ENCODE measurements at regions not wholly inside any gene's neighbourhood (a gene's known extent, or its start where the extent isn't known, plus 50 kb on each side); places are given as distances from the start of the nearest gene placed in this dataset.

DNA sequence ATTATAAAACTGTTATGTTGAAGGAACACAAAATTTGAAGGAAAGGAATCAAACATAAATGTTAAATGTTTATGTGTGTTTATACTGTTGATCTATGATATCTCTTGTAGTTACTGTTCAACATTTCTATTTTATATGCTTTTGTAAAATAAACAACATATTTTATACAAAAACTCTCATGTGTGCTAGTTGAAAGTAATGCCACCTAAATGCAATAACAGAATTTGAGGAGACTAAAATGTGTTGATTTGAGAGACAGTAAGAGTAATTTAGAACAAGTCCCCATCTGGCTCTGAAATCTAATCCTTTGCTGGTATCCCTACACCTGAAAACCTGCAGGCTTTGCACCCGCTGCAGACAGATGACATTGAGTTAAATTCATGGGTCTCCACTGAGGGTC lies 95.7 kb upstream of the TOP3B start:
- no peak for ATAC-seq (ENCODE audit: low read depth)
- no peak for DNase-seq
- no peak overlapping the region for H3K27ac Mint-ChIP-seq

DNA sequence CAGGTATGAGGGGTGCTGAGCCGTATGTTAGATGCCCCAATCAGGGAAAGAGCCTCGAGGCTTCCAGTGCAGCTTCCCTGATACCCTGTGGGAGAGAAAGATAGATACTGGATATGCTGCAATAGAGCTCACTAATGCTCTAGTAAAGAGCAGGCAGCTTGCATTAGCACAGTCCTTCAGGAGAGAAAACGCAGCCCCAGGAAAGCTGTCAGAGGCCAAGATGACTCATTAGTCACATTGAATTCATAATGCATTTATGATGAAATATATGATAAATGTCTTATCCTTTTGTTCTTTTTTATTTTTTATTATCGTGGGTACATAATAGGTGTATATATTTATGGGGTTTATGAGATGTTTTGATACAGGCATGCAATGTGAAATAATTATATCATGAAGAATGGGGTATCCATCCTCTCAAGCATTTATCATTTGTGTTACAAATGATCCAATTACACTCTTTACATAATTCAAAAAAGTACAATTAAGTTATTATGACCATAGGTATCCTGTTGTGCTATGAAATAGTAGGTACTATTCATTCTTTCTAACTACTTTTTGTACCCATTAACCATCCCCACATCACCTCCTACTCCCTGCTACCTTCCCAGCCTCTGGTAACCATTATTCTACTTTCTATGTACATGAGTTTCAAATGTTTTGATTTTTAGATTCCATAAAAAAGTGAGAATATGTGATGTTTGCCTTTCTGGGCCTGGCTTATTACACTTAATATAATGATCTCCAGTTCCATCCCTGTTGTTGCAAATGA lies 94.5 kb upstream of the TOP3B start:
- intact Hi-C loops (cut with micrococcal nuclease): no loop called here
- Mint-ChIP-seq H3K4me1 (peaks cover 7% of the 10 kb centered on the region), H3K9me3 (no peaks in the 10 kb centered on the region), H3K27ac (no peak overlapping the region), H3K27me3 (no peaks in the 10 kb centered on the region), H3K36me3 (ENCODE audit: low read depth) (no peaks in the 10 kb centered on the region), H3K4me3 (no peak overlapping the region)
- no peak for DNase-seq
- CTCF ChIA-PET: no interaction called here
- no peak for ATAC-seq (ENCODE audit: low read depth)
- TF ChIP-seq, protein P1, sequence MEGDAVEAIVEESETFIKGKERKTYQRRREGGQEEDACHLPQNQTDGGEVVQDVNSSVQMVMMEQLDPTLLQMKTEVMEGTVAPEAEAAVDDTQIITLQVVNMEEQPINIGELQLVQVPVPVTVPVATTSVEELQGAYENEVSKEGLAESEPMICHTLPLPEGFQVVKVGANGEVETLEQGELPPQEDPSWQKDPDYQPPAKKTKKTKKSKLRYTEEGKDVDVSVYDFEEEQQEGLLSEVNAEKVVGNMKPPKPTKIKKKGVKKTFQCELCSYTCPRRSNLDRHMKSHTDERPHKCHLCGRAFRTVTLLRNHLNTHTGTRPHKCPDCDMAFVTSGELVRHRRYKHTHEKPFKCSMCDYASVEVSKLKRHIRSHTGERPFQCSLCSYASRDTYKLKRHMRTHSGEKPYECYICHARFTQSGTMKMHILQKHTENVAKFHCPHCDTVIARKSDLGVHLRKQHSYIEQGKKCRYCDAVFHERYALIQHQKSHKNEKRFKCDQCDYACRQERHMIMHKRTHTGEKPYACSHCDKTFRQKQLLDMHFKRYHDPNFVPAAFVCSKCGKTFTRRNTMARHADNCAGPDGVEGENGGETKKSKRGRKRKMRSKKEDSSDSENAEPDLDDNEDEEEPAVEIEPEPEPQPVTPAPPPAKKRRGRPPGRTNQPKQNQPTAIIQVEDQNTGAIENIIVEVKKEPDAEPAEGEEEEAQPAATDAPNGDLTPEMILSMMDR (IDR thresholded peaks at IDR 0.05): no peak
- POLR2A ChIA-PET: no interaction called here

More for the DNA sequence above, 95.7 kb upstream of the TOP3B start:
- H3K4me1 Mint-ChIP-seq: peaks cover 7% of the 10 kb centered on the region
- ChIA-PET POLR2A (no interaction called here), CTCF (no interaction called here)
- intact Hi-C loops (cut with micrococcal nuclease): no loop called here
- H3K4me3 Mint-ChIP-seq: no peak overlapping the region
- TF ChIP-seq, protein P1 (IDR thresholded peaks at IDR 0.05): no peak
- no peaks in the 10 kb centered on the region for H3K36me3 Mint-ChIP-seq (ENCODE audit: low read depth)
- no peaks in the 10 kb centered on the region for H3K9me3 Mint-ChIP-seq
- no peaks in the 10 kb centered on the region for H3K27me3 Mint-ChIP-seq

DNA sequence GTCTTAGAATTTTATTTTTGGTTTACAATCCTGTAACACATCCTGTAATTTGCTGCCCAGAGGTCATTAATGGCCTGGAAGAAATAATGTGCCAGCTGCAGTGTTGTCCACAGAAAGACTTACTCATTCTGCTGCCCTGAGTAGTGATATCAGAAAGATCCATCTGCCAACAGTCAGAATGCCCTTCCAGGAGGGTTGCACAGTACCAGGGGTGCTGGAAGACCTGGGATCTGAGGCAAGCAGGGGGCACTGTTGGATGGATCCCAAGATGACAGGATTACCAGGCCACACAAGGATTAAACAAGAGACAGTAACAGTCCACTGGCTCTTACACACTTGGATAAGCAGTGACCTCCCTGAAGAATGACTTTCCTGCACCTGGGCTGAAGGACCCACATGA lies 93.8 kb upstream of the TOP3B start:
- Mint-ChIP-seq H3K4me3 (no peak overlapping the region), H3K4me1 (peaks cover 7% of the 10 kb centered on the region), H3K36me3 (ENCODE audit: low read depth) (no peaks in the 10 kb centered on the region), H3K27me3 (no peaks in the 10 kb centered on the region), H3K9me3 (no peaks in the 10 kb centered on the region), H3K27ac (no peak overlapping the region)
- DNase-seq (no peak), ATAC-seq (ENCODE audit: low read depth) (no peak)
- intact Hi-C loops (cut with micrococcal nuclease): no loop called here
- TF ChIP-seq, protein P1 (IDR thresholded peaks at IDR 0.05): no peak
- ChIA-PET CTCF (no interaction called here), POLR2A (no interaction called here)

DNA sequence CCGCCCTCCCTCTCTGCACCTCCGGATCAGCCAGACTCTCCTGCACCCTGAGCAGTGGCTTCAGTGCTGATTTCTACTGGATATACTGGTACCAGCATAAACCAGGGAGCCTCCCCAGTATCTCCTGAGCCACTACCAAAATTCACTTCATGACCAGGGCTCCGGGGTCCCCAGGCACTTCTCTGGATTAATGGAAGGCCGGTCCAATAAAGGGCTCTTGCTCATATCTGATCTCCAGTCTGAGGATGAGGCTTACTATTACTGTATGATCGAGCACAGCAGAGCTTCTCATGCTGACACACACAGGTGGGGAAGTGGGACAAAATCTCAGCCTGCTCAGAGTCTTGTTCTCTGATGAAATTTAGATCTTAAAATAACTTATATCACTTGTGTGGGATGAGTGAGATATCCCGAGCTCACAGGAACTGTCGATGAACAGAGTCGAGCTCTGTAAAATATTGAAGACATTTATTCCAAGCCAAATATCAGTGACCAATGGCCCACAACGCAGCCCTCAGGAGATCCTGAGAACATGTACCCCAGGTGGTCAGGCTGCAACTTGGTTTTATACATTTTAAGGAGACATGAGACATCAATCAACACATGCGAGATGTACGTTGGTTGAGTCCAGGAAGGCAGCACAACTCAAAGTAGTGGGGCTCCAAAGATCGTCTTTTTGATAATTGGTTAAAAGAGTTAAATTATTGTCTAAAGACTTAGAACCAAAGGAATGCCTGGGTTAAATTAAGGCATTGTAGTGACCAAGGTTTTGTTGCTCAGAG lies 93.0 kb upstream of the TOP3B start:
- H3K4me1 Mint-ChIP-seq: peaks cover 7% of the 10 kb centered on the region
- H3K27me3 Mint-ChIP-seq: no peaks in the 10 kb centered on the region
- ChIA-PET CTCF (no interaction called here), POLR2A (no interaction called here)
- no peaks in the 10 kb centered on the region for H3K9me3 Mint-ChIP-seq
- TF ChIP-seq, protein P1 (IDR thresholded peaks at IDR 0.05): no peak
- H3K4me3 Mint-ChIP-seq: no peak overlapping the region
- no peak overlapping the region for H3K27ac Mint-ChIP-seq
- no peak for DNase-seq
- no peak for ATAC-seq (ENCODE audit: low read depth)
- intact Hi-C loops (cut with micrococcal nuclease): no loop called here
- H3K36me3 Mint-ChIP-seq (ENCODE audit: low read depth): no peaks in the 10 kb centered on the region

DNA sequence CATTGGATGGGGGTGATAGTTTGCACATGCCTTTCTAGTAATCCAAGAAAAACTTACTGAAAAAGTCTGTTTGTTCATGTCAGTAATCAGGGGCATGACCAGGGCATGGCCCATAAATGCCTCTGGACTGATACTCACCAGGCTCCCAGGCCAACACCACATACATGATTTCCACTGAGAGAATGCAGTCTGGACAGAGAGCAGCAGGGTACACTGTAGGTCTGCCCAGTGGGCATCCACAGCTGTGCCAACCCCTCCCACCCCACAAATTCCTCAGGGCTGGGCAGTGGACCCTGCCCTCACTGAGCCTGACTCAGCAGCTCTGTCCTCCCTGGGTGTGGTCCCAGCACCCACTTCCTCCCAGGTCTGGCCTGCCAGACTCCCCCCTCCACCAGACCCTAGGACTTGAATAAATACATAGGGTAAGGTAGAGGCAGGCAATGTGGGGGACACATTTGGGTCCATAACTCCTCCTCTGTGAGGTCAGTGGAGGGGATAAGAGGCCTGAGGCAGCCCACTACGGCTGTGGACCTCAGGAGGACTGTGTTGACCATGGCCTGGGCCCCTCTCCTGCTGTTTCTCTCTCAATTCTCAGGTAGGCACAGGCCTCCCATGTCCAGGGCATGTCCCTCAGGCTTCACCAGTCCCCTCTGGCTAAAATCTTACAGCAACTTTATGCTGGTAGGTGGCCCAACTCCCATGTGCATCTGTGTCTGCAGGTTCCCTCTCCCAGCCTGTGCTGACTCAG lies 92.2 kb upstream of the TOP3B start:
- Mint-ChIP-seq H3K4me3 (no peak overlapping the region), H3K4me1 (peaks cover 8% of the 10 kb centered on the region), H3K27me3 (no peaks in the 10 kb centered on the region), H3K27ac (no peak overlapping the region), H3K36me3 (ENCODE audit: low read depth) (no peaks in the 10 kb centered on the region), H3K9me3 (no peaks in the 10 kb centered on the region)
- ChIA-PET POLR2A (no interaction called here), CTCF (no interaction called here)
- ATAC-seq (ENCODE audit: low read depth): no peak
- no peak for DNase-seq
- intact Hi-C loops (cut with micrococcal nuclease): no loop called here
- TF ChIP-seq, protein P1 (IDR thresholded peaks at IDR 0.05): no peak

Measured in activated B cell treated with CpG ODN at 0.5 μM for 24 hours (primary cell).